Ascending aorta (tissue), 2 donors: ENCODE measurements at regions not wholly inside any gene's neighbourhood (a gene's known extent, or its start where the extent isn't known, plus 50 kb on each side); places are given as distances from the start of the nearest gene placed in this dataset.

Experiments used
- DNase-seq, 2 donors: peaks; one replicate each; pipeline ENCODE4 v3.0.0-alpha.2; 2019; ENCODE audit warnings: low spot score in 2 of 2
- H3K27ac ChIP-seq, 2 donors: fragments of 200-600 bp; sonication (generic); one replicate each; pipeline ENCODE4 v1.5.1; 2016 to 2017; ENCODE audit warnings: mild to moderate bottlenecking in 1 of 2
- H3K27me3 ChIP-seq: fragments of 200-600 bp; sonication (generic); one replicate; pipeline ENCODE4 v1.5.1; 2017
- H3K36me3 ChIP-seq, 2 donors: fragments of 200-600 bp; sonication (generic); one replicate each; pipeline ENCODE4 v1.5.1; 2016
- H3K4me1 ChIP-seq, 2 donors: fragments of 200-600 bp; sonication (generic); one replicate each; pipeline ENCODE4 v1.5.1; 2016 to 2017; ENCODE audit warnings: mild to moderate bottlenecking in 1 of 2
- H3K4me3 ChIP-seq, 2 donors: fragments of 200-600 bp; sonication (generic); one replicate each; pipeline ENCODE4 v1.5.1; 2016 to 2017; ENCODE audit warnings: mild to moderate bottlenecking in 1 of 2
- H3K9me3 ChIP-seq, 2 donors: fragments of 200-600 bp; sonication (generic); one replicate each; pipeline ENCODE4 v1.5.1; 2016
- intact Hi-C: fragments of 100-400 bp; cut with DNase I; formaldehyde crosslinking; loops from one replicate; pipeline ENCODE4 v1.15.1; 2023
- TF ChIP-seq, protein P1 (sequence below), 3 experiments: fragments of 200-600 bp in 2 of 3; fragments of 450-650 bp in 1 of 3; sonication (generic) in 2 of 3; IDR thresholded peaks; one replicate each; pipeline ENCODE4 v1.5.1; 2016 to 2019; ENCODE audit warnings: antibody characterized with exemption in 3 of 3, mild to moderate bottlenecking in 1 of 3, moderate library complexity in 1 of 3

DNA sequence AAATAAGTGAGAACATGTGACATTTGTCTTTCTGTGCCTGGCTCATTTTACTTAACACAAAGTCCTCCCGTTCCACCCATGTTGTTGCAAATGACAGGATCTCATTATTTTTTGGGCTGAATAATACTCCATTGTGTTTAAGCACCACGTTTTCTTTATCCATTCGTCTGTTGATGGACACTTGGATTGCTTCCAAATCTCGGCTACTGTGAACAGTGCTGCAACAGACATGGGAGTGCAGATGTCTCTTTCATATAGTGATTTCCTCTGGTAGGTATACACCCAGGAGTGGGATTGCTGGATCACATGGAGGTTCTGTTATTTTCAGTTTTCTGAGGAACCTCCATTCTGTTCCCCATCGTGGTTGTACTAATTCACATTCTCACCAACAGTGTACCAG is 264.4 kb upstream of the GALNT17 start:
- Histone ChIP-seq H3K4me3 (no peak overlapping the region), H3K27ac (no peak overlapping the region), H3K4me1 (no peaks in the 10 kb centered on the region), H3K27me3 (no peaks in the 10 kb centered on the region), H3K9me3 (no peaks in the 10 kb centered on the region), H3K36me3 (no peaks in the 10 kb centered on the region)
- intact Hi-C loops: no loop called here
- TF ChIP-seq, protein P1, sequence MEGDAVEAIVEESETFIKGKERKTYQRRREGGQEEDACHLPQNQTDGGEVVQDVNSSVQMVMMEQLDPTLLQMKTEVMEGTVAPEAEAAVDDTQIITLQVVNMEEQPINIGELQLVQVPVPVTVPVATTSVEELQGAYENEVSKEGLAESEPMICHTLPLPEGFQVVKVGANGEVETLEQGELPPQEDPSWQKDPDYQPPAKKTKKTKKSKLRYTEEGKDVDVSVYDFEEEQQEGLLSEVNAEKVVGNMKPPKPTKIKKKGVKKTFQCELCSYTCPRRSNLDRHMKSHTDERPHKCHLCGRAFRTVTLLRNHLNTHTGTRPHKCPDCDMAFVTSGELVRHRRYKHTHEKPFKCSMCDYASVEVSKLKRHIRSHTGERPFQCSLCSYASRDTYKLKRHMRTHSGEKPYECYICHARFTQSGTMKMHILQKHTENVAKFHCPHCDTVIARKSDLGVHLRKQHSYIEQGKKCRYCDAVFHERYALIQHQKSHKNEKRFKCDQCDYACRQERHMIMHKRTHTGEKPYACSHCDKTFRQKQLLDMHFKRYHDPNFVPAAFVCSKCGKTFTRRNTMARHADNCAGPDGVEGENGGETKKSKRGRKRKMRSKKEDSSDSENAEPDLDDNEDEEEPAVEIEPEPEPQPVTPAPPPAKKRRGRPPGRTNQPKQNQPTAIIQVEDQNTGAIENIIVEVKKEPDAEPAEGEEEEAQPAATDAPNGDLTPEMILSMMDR (IDR thresholded peaks at IDR 0.05): no peak
- no peak for DNase-seq

DNA sequence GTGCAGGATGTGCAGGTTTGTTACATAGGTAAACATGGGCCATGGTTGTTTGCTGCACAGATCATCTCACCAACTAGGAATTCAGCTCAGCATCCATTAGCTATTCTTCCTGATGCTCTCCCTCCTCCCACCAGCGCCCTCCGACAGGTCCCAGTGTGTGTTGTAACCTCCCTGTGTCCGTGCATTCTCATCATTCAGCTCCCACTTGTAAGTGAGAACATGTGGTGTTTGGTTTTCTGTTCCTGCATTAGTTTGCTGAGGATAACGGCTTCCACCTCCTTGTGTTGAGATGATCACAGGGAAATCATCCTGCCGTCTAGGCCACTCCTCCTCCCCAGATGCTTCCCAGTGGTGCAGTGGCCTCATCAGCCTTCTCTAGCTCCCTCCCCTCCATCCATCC is 261.6 kb upstream of the GALNT17 start:
- Histone ChIP-seq H3K4me1 (no peaks in the 10 kb centered on the region), H3K9me3 (no peaks in the 10 kb centered on the region), H3K27me3 (no peaks in the 10 kb centered on the region), H3K27ac (no peak overlapping the region), H3K4me3 (no peak overlapping the region), H3K36me3 (no peaks in the 10 kb centered on the region)
- no peak for DNase-seq
- intact Hi-C loops: no loop called here
- TF ChIP-seq, protein P1 (IDR thresholded peaks at IDR 0.05): no peak

DNA sequence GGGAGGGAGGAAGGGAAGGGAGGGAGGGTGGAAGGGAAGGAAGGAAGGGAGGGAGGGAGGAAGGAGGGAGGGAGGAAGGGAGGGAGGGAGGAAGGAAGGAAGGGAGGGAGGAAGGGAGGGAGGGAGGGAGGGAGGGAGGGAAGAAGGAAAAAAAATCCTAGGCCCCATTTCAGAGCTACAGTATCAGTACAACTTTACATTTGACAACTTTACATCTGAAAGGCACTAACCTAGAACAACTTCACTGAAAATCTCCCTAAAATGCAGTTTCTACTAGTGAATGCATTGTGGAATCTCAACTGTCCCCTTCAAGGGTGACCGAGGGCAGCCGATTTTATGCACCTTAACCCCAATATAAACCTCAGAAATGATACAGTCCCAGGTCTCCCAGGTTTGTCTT is 259.8 kb upstream of the GALNT17 start:
- H3K27ac ChIP-seq: no peak overlapping the region
- intact Hi-C loops: no loop called here
- H3K36me3 ChIP-seq: no peaks in the 10 kb centered on the region
- H3K4me3 ChIP-seq: no peak overlapping the region
- no peaks in the 10 kb centered on the region for H3K4me1 ChIP-seq
- H3K9me3 ChIP-seq: no peaks in the 10 kb centered on the region
- H3K27me3 ChIP-seq: no peaks in the 10 kb centered on the region
- TF ChIP-seq, protein P1 (IDR thresholded peaks at IDR 0.05): no peak
- no peak for DNase-seq

DNA sequence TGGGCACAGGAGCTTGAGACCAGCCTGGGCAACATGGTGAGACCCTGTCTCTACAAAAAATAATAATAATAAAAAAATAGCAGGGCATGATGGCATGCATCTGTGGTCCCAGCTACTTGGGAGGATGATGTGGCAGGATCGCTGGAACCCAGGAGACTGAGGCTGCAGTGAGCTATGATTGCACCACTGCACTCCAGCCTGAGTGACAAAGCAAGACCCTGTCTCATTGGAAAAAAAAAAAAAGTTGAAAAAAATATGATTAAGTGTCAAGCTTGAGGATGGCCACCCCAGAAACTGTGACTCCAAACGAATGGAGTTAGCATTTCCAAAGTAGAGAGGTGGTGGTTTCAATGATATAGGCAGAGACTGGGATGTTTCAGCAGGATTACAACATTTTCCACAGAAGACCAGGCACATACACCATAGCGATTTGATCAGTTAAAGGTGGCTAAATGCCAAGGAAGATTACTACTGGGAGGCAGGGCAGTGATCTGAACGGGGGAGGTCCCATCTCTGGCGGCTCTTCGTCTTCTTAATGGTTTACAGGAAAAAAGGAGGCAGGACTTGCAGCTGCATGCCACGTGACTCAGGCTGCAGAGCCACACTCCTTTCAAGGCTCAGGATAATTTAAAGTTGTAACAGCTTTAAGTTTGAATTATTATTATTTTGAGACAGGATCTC is 250.6 kb upstream of the GALNT17 start:
- DNase-seq: no peak
- TF ChIP-seq, protein P1 (IDR thresholded peaks at IDR 0.05): no peak
- H3K36me3 ChIP-seq: no peaks in the 10 kb centered on the region
- intact Hi-C loops: no loop called here
- no peaks in the 10 kb centered on the region for H3K4me1 ChIP-seq
- H3K4me3 ChIP-seq: no peak overlapping the region
- H3K9me3 ChIP-seq: no peaks in the 10 kb centered on the region
- no peaks in the 10 kb centered on the region for H3K27me3 ChIP-seq
- no peak overlapping the region for H3K27ac ChIP-seq

DNA sequence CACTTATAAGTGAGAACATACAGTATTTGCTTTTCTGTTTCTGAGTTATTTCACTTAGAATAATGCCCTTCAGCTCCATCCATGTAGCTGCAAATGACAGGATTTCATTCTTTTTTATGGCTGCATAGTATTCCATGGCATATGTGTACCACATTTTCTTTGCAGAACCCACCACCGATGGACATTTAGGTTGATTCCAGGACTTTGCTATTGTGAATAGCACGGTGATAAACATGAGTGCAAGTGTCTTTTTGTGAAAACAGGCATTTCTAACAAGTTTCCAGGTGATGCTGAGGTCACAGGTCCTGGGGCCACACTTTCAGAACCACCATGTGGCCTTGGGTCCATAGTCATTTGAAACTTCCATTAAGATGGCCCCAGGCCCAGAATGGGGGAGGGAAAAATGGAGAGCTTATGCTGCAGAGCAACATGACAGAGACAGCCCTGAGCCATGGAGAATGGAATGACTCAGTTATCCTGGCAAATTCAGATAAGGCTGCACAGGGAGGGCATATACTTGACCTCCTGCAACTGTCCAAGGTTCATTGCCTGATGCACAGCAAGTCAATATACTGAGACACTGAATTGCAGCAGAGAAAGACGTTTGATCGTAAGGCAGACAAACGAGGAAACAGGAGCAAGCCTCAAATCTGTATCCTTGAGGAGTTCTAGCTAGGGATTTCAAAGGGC is 248.0 kb upstream of the GALNT17 start:
- no peak for DNase-seq
- H3K27ac ChIP-seq: no peak overlapping the region
- H3K27me3 ChIP-seq: no peaks in the 10 kb centered on the region
- intact Hi-C loops: no loop called here
- no peaks in the 10 kb centered on the region for H3K4me1 ChIP-seq
- peaks cover 0 to 3% of the 10 kb centered on the region in 2 donors for H3K9me3 ChIP-seq
- TF ChIP-seq, protein P1 (IDR thresholded peaks at IDR 0.05): no peak
- H3K36me3 ChIP-seq: no peaks in the 10 kb centered on the region
- no peak overlapping the region for H3K4me3 ChIP-seq
